HL-60 (cell line): ENCODE measurements at regions not wholly inside any gene's neighbourhood (a gene's known extent, or its start where the extent isn't known, plus 50 kb on each side); places are given as distances from the start of the nearest gene placed in this dataset.

Source experiments
- CTCF ChIP-seq: IDR thresholded peaks from one replicate; pipeline ENCODE4 v1.5.1; 2011; ENCODE audit warnings: low read length, control low read depth, inconsistent platforms; ENCODE audit not compliant: insufficient read depth
- POLR2AphosphoS5 ChIP-seq: IDR thresholded peaks from 2 replicates; pipeline ENCODE4 v1.6.1; 2012; ENCODE audit warnings: low read depth
- REST ChIP-seq: IDR thresholded peaks from 2 replicates; pipeline ENCODE4 v1.6.1; 2012; ENCODE audit warnings: low read depth; ENCODE audit not compliant: insufficient replicate concordance
- SPI1 ChIP-seq: IDR thresholded peaks from 2 replicates; pipeline ENCODE4 v1.6.1; 2012; ENCODE audit warnings: low read depth, mild to moderate bottlenecking, borderline replicate concordance

- TF ChIP-seq CTCF (no peak), POLR2AphosphoS5 (no peak), SPI1 (no peak), REST (no peak)
These were observed 2288.5 kb upstream of the C9orf72 start for GRCh38 chr9:29861803-29862202.
